Activated CD4-positive, alpha-beta memory T cell treated with anti-CD3 and anti-CD28 coated beads, Interleukin-2, amount 10 ng/mL, durations not matched to agents 7 days and 5 days (primary cell): ENCODE measurements at regions not wholly inside any gene's neighbourhood (a gene's known extent, or its start where the extent isn't known, plus 50 kb on each side); places are given as distances from the start of the nearest gene placed in this dataset.

Experiments
- CTCF ChIA-PET: fragments of 350-600 bp; sonication (Branson Sonifier 250); formaldehyde crosslinking; loops from one replicate; lab custom pipeline; 2021; ENCODE audit warnings: antibody characterized with exemption, inconsistent platforms; lab: Charles Lee
- POLR2A ChIA-PET: fragments of 350-600 bp; sonication (Branson Sonifier 250); formaldehyde crosslinking; loops from one replicate; lab custom pipeline; 2021; ENCODE audit warnings: antibody characterized with exemption; lab: Charles Lee
- DNase-seq: peaks from one replicate; pipeline ENCODE4 v3.0.0-alpha.2; 2020
- H3K27ac Mint-ChIP-seq: one replicate; pipeline ENCODE4 v1.8.0; 2021; ENCODE audit warnings: mild to moderate bottlenecking, mixed read lengths
- H3K27me3 Mint-ChIP-seq: one replicate; pipeline ENCODE4 v1.8.0; 2021; ENCODE audit warnings: mixed read lengths
- H3K36me3 Mint-ChIP-seq: one replicate; pipeline ENCODE4 v1.8.0; 2021; ENCODE audit warnings: low read depth, mixed read lengths
- H3K4me1 Mint-ChIP-seq: one replicate; pipeline ENCODE4 v1.8.0; 2021; ENCODE audit warnings: mixed read lengths
- H3K4me3 Mint-ChIP-seq: one replicate; pipeline ENCODE4 v1.8.0; 2021; ENCODE audit warnings: mild to moderate bottlenecking, mixed read lengths
- H3K9me3 Mint-ChIP-seq: one replicate; pipeline ENCODE4 v1.8.0; 2021; ENCODE audit warnings: mixed read lengths

GRCh38 chr16:51757921-51758479 is 606.9 kb upstream of the SALL1 start:
- Mint-ChIP-seq H3K9me3 (no peaks in the 10 kb centered on the region), H3K27ac (no peak overlapping the region), H3K4me1 (no peaks in the 10 kb centered on the region), H3K4me3 (no peak overlapping the region), H3K36me3 (no peaks in the 10 kb centered on the region), H3K27me3 (peaks cover 3% of the 10 kb centered on the region)
- DNase-seq, result no peak
- ChIA-PET CTCF (no interaction called here), POLR2A (no interaction called here)

- ChIA-PET POLR2A (no interaction called here), CTCF (no interaction called here)
- DNase-seq, result no peak
- no peak overlapping the region for H3K4me3 Mint-ChIP-seq
- no peaks in the 10 kb centered on the region for H3K36me3 Mint-ChIP-seq
- no peaks in the 10 kb centered on the region for H3K9me3 Mint-ChIP-seq
- H3K27ac Mint-ChIP-seq, result no peak overlapping the region
- no peaks in the 10 kb centered on the region for H3K4me1 Mint-ChIP-seq
- peaks cover 3% of the 10 kb centered on the region for H3K27me3 Mint-ChIP-seq
Measured at GRCh38 chr16:51757505-51757904, 606.4 kb upstream of the SALL1 start.

- no peaks in the 10 kb centered on the region for H3K9me3 Mint-ChIP-seq
- H3K27me3 Mint-ChIP-seq, result peaks cover 1% of the 10 kb centered on the region
- H3K27ac Mint-ChIP-seq, result no peak overlapping the region
- no peaks in the 10 kb centered on the region for H3K36me3 Mint-ChIP-seq
- POLR2A ChIA-PET, result no interaction called here
- H3K4me3 Mint-ChIP-seq, result no peak overlapping the region
- CTCF ChIA-PET, result no interaction called here
- H3K4me1 Mint-ChIP-seq, result no peaks in the 10 kb centered on the region
- DNase-seq, result no peak
Measured at GRCh38 chr16:51757124-51757470, 606.0 kb upstream of the SALL1 start.

GRCh38 chr16:51756447-51757123 is 605.5 kb upstream of the SALL1 start:
- CTCF ChIA-PET, result no interaction called here
- H3K4me1 Mint-ChIP-seq, result no peaks in the 10 kb centered on the region
- H3K4me3 Mint-ChIP-seq, result no peak overlapping the region
- POLR2A ChIA-PET, result no interaction called here
- H3K9me3 Mint-ChIP-seq, result no peaks in the 10 kb centered on the region
- no peak overlapping the region for H3K27ac Mint-ChIP-seq
- DNase-seq, result no peak
- no peaks in the 10 kb centered on the region for H3K36me3 Mint-ChIP-seq
- H3K27me3 Mint-ChIP-seq, result no peaks in the 10 kb centered on the region

- Mint-ChIP-seq H3K27me3 (no peaks in the 10 kb centered on the region), H3K36me3 (no peaks in the 10 kb centered on the region), H3K9me3 (no peaks in the 10 kb centered on the region), H3K4me1 (no peaks in the 10 kb centered on the region), H3K4me3 (no peak overlapping the region), H3K27ac (no peak overlapping the region)
- ChIA-PET POLR2A (no interaction called here), CTCF (no interaction called here)
- DNase-seq, result no peak
Measured at GRCh38 chr16:51755577-51756355, 604.7 kb upstream of the SALL1 start.

- CTCF ChIA-PET, result no interaction called here
- POLR2A ChIA-PET, result no interaction called here
- Mint-ChIP-seq H3K36me3 (no peaks in the 10 kb centered on the region), H3K27me3 (no peaks in the 10 kb centered on the region), H3K9me3 (no peaks in the 10 kb centered on the region), H3K4me1 (no peaks in the 10 kb centered on the region), H3K27ac (no peak overlapping the region), H3K4me3 (no peak overlapping the region)
- DNase-seq, result no peak
Measured at GRCh38 chr16:51755039-51755501, 604.0 kb upstream of the SALL1 start.

- no peaks in the 10 kb centered on the region for H3K9me3 Mint-ChIP-seq
- H3K4me3 Mint-ChIP-seq, result no peak overlapping the region
- H3K36me3 Mint-ChIP-seq, result no peaks in the 10 kb centered on the region
- no peaks in the 10 kb centered on the region for H3K27me3 Mint-ChIP-seq
- CTCF ChIA-PET, result no interaction called here
- H3K27ac Mint-ChIP-seq, result no peak overlapping the region
- H3K4me1 Mint-ChIP-seq, result no peaks in the 10 kb centered on the region
- POLR2A ChIA-PET, result no interaction called here
- no peak for DNase-seq
Measured at GRCh38 chr16:51753467-51754127, 602.5 kb upstream of the SALL1 start.

- no peaks in the 10 kb centered on the region for H3K9me3 Mint-ChIP-seq
- H3K36me3 Mint-ChIP-seq, result no peaks in the 10 kb centered on the region
- DNase-seq, result no peak
- H3K4me3 Mint-ChIP-seq, result no peak overlapping the region
- POLR2A ChIA-PET, result no interaction called here
- CTCF ChIA-PET, result interaction anchor here (0.7 kb wide), 1 partner anchor 9 kb away, joined by 3 read pairs; no protein-coding TSS in a partner anchor
- no peak overlapping the region for H3K27ac Mint-ChIP-seq
- no peaks in the 10 kb centered on the region for H3K27me3 Mint-ChIP-seq
- H3K4me1 Mint-ChIP-seq, result no peaks in the 10 kb centered on the region
Measured at GRCh38 chr16:51752438-51752995, 601.4 kb upstream of the SALL1 start.

GRCh38 chr16:51747329-51747728 is 596.3 kb upstream of the SALL1 start:
- H3K27me3 Mint-ChIP-seq, result no peaks in the 10 kb centered on the region
- POLR2A ChIA-PET, result no interaction called here
- CTCF ChIA-PET, result no interaction called here
- no peak overlapping the region for H3K27ac Mint-ChIP-seq
- no peak overlapping the region for H3K4me3 Mint-ChIP-seq
- H3K36me3 Mint-ChIP-seq, result no peaks in the 10 kb centered on the region
- H3K4me1 Mint-ChIP-seq, result no peaks in the 10 kb centered on the region
- no peaks in the 10 kb centered on the region for H3K9me3 Mint-ChIP-seq
- no peak for DNase-seq

- peaks cover 10% of the 10 kb centered on the region for H3K9me3 Mint-ChIP-seq
- ChIA-PET POLR2A (no interaction called here), CTCF (no interaction called here)
- H3K27ac Mint-ChIP-seq, result no peak overlapping the region
- no peak overlapping the region for H3K4me3 Mint-ChIP-seq
- no peaks in the 10 kb centered on the region for H3K4me1 Mint-ChIP-seq
- DNase-seq, result no peak
- no peaks in the 10 kb centered on the region for H3K36me3 Mint-ChIP-seq
- no peaks in the 10 kb centered on the region for H3K27me3 Mint-ChIP-seq
Measured at GRCh38 chr16:51734220-51734619, 583.1 kb upstream of the SALL1 start.

GRCh38 chr16:51733181-51733580 is 582.1 kb upstream of the SALL1 start:
- no peak for DNase-seq
- Mint-ChIP-seq H3K4me1 (no peaks in the 10 kb centered on the region), H3K9me3 (peaks cover 8% of the 10 kb centered on the region), H3K27ac (no peak overlapping the region), H3K4me3 (no peak overlapping the region), H3K27me3 (no peaks in the 10 kb centered on the region), H3K36me3 (no peaks in the 10 kb centered on the region)
- POLR2A ChIA-PET, result no interaction called here
- CTCF ChIA-PET, result no interaction called here

GRCh38 chr16:51731160-51731559 is 580.1 kb upstream of the SALL1 start:
- H3K9me3 Mint-ChIP-seq, result peaks cover 6% of the 10 kb centered on the region
- H3K36me3 Mint-ChIP-seq, result no peaks in the 10 kb centered on the region
- ChIA-PET POLR2A (no interaction called here), CTCF (no interaction called here)
- no peak for DNase-seq
- no peak overlapping the region for H3K27ac Mint-ChIP-seq
- no peaks in the 10 kb centered on the region for H3K27me3 Mint-ChIP-seq
- no peak overlapping the region for H3K4me3 Mint-ChIP-seq
- no peaks in the 10 kb centered on the region for H3K4me1 Mint-ChIP-seq

GRCh38 chr16:51723036-51723724 is 572.1 kb upstream of the SALL1 start:
- DNase-seq, result no peak
- no peaks in the 10 kb centered on the region for H3K4me1 Mint-ChIP-seq
- H3K4me3 Mint-ChIP-seq, result no peak overlapping the region
- ChIA-PET CTCF (no interaction called here), POLR2A (no interaction called here)
- H3K27ac Mint-ChIP-seq, result no peak overlapping the region
- no peaks in the 10 kb centered on the region for H3K36me3 Mint-ChIP-seq
- no peaks in the 10 kb centered on the region for H3K9me3 Mint-ChIP-seq
- no peaks in the 10 kb centered on the region for H3K27me3 Mint-ChIP-seq
